B cell (primary cell): ENCODE measurements at regions not wholly inside any gene's neighbourhood (a gene's known extent, or its start where the extent isn't known, plus 50 kb on each side); places are given as distances from the start of the nearest gene placed in this dataset.

Experiments
- CTCF ChIP-seq: fragments of 200-600 bp; IDR thresholded peaks from one replicate; pipeline ENCODE4 v1.8.0; 2022; ENCODE audit warnings: antibody characterized with exemption, mild to moderate bottlenecking
- EZH2 ChIP-seq: IDR thresholded peaks from 2 replicates; pipeline ENCODE4 v1.6.1; 2012; ENCODE audit warnings: borderline replicate concordance, low read depth, mild to moderate bottlenecking, moderate library complexity, low read length; ENCODE audit not compliant: insufficient read depth, poor library complexity, severe bottlenecking

GRCh38 chr2:8144131-8144631, 537.7 kb upstream of the ID2 start:
- no peak for TF ChIP-seq CTCF
- TF ChIP-seq EZH2, result no peak
